GM13976 (cell line): ENCODE measurements at regions not wholly inside any gene's neighbourhood (a gene's known extent, or its start where the extent isn't known, plus 50 kb on each side); places are given as distances from the start of the nearest gene placed in this dataset.

ENCODE experiments used
- DNase-seq: peaks from one replicate; pipeline ENCODE4 v3.0.0; 2012; ENCODE audit warnings: low spot score
- in situ Hi-C: fragments of 300-500 bp; cut with MboI; formaldehyde crosslinking; loops from one replicate; pipeline ENCODE4 v1.12.0; 2022; ENCODE audit warnings: low sequenced_read_pairs, mixed read lengths, inconsistent platforms; ENCODE audit not compliant: unreplicated experiment
- TF ChIP-seq, protein P1 (sequence below): IDR thresholded peaks from 2 replicates; pipeline ENCODE4 v1.5.1; 2012; ENCODE audit warnings: borderline replicate concordance, mild to moderate bottlenecking; ENCODE audit not compliant: insufficient read depth; ENCODE audit errors: extremely low read depth, missing control alignments, control extremely low read depth

DNA sequence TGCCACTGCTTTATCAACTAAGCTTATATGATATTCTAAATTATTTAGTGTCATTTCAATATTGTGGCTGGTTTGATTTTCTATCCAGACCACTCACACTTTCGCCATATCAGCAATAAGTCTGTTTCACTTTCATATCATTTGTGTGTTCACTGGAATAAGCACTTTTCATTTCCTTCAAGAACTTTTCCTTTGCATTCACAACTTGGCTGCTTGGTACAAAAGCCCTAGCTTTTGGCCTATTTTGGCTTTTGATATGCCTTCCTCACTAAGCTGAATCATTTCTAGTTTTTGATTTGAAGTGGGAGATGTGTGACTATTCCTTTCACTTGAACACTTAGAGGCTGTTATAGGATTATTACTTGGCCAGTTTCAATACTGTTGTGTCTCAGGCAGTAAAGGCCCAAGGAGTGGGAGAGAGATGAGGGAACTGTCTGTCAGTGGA lies 120.9 kb upstream of the NAMPT start:
- TF ChIP-seq, protein P1, sequence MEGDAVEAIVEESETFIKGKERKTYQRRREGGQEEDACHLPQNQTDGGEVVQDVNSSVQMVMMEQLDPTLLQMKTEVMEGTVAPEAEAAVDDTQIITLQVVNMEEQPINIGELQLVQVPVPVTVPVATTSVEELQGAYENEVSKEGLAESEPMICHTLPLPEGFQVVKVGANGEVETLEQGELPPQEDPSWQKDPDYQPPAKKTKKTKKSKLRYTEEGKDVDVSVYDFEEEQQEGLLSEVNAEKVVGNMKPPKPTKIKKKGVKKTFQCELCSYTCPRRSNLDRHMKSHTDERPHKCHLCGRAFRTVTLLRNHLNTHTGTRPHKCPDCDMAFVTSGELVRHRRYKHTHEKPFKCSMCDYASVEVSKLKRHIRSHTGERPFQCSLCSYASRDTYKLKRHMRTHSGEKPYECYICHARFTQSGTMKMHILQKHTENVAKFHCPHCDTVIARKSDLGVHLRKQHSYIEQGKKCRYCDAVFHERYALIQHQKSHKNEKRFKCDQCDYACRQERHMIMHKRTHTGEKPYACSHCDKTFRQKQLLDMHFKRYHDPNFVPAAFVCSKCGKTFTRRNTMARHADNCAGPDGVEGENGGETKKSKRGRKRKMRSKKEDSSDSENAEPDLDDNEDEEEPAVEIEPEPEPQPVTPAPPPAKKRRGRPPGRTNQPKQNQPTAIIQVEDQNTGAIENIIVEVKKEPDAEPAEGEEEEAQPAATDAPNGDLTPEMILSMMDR = no peak
- DNase-seq = no peak
- in situ Hi-C loops = no loop called here

DNA sequence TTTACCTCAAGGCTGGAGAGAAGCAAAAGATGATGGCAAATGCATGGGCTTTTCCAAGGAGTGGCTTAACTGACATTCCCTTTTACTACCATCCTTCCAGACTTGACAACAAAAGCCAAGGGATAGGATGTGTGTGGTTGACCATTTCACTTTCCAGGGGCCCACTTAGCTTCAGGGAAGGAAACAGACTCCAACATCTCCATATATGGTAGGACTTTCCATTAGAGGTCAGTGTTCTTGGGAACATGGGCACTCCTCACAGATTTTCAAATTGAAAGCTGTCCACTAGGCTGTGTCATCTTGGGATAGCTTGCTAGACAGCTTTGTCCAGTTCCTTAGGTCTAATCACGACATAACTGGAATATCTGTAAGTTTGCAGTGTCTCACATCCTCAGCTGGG lies 118.1 kb upstream of the NAMPT start:
- in situ Hi-C loops = no loop called here
- TF ChIP-seq, protein P1 = no peak
- DNase-seq = no peak

GRCh38 chr7:106400923-106401322 lies 116.1 kb upstream of the NAMPT start:
- TF ChIP-seq, protein P1 = no peak
- in situ Hi-C loops = no loop called here

GRCh38 chr7:106398786-106399185 lies 114.0 kb upstream of the NAMPT start:
- in situ Hi-C loops = no loop called here
- no peak for DNase-seq
- TF ChIP-seq, protein P1 = no peak

More at GRCh38 chr7:106400923-106401322, 116.1 kb upstream of the NAMPT start:
- DNase-seq = no peak

GRCh38 chr7:106397994-106398393 lies 113.2 kb upstream of the NAMPT start:
- no peak for DNase-seq
- TF ChIP-seq, protein P1 = no peak
- in situ Hi-C loops = no loop called here

DNA sequence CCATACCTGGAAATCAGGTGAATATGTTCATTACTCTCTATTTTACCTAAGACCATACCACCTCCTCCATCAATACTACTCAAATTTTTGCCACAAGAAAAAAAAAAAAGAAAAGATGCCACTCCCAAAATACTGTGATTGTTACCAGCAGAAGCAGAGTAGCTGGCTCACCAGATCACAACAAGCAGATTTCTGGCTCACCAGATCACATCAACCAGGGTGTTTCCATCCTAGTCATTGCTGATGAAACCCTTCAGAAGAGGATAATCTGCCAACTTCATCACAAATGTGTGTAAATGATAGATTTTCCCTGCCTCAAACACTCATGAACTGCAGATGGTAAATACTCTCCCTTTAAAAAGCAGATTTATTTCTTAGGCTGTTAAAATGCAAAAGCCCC lies 109.7 kb upstream of the NAMPT start:
- no peak for DNase-seq
- in situ Hi-C loops = no loop called here
- TF ChIP-seq, protein P1 = no peak
